WTC11 (cell line): ENCODE measurements at regions not wholly inside any gene's neighbourhood (a gene's known extent, or its start where the extent isn't known, plus 50 kb on each side); places are given as distances from the start of the nearest gene placed in this dataset.

Experiments used
- TP53 ChIP-seq: sonication (generic); formaldehyde crosslinking; IDR thresholded peaks from 2 replicates; pipeline ENCODE4 v1.8.1; 2023; ENCODE audit warnings: mild to moderate bottlenecking, missing genetic modification reagents
- TF ChIP-seq, protein P1 (sequence below): sonication (generic); formaldehyde crosslinking; IDR thresholded peaks from 2 replicates; pipeline ENCODE4 v1.8.1; 2022; ENCODE audit warnings: low read depth, missing genetic modification reagents, borderline replicate concordance

DNA sequence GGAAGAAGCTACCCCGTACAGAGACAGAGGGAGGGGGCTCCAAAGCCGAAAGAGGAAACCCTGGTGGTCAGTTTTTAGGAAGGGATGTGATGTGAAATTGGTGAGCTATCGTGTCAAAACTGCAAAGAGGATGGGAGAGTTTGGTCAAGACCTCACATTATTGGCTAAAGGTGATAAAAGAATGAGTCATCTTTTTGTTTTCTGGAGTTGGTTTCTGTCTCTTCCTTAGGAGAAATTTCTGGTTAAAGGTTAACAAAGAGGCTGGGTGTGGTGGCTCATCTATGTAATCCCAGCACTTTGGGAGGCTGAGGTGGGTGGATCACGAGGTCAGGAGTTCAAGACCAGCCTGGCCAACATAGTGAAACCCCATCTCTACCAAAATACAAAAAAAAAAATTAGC lies 217.8 kb upstream of the CBLB start:
- TF ChIP-seq TP53 (CRISPR knock-in tag) = no peak
- TF ChIP-seq, protein P1, sequence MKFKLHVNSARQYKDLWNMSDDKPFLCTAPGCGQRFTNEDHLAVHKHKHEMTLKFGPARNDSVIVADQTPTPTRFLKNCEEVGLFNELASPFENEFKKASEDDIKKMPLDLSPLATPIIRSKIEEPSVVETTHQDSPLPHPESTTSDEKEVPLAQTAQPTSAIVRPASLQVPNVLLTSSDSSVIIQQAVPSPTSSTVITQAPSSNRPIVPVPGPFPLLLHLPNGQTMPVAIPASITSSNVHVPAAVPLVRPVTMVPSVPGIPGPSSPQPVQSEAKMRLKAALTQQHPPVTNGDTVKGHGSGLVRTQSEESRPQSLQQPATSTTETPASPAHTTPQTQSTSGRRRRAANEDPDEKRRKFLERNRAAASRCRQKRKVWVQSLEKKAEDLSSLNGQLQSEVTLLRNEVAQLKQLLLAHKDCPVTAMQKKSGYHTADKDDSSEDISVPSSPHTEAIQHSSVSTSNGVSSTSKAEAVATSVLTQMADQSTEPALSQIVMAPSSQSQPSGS (CRISPR knock-in tag) = no peak
